SK-N-SH treated with all-trans-retinoic acid at 6 μM for 48 hours (cell line): ENCODE measurements at regions not wholly inside any gene's neighbourhood (a gene's known extent, or its start where the extent isn't known, plus 50 kb on each side); places are given as distances from the start of the nearest gene placed in this dataset.

Experiments
- ARNTL ChIP-seq: fragments of 450-650 bp; formaldehyde crosslinking; IDR thresholded peaks from 2 replicates; pipeline ENCODE4 v1.5.0; 2020; ENCODE audit warnings: low read depth, mild to moderate bottlenecking, moderate library complexity, borderline replicate concordance
- CSDC2 ChIP-seq: fragments of 250-450 bp; sonication (Bioruptor Pico); IDR thresholded peaks from 2 replicates; pipeline ENCODE4 v1.5.0; 2020; ENCODE audit warnings: mild to moderate bottlenecking, moderate library complexity
- CSRNP3 ChIP-seq: fragments of 250-450 bp; sonication (Bioruptor Pico); IDR thresholded peaks from 2 replicates; pipeline ENCODE4 v1.5.1; 2021; ENCODE audit warnings: mild to moderate bottlenecking, moderate library complexity
- OSR1 ChIP-seq: fragments of 250-450 bp; sonication (Bioruptor Pico); IDR thresholded peaks from 2 replicates; pipeline ENCODE4 v1.8.0; 2022; ENCODE audit warnings: moderate library complexity, mild to moderate bottlenecking, inconsistent platforms
- RARB ChIP-seq: fragments of 250-450 bp; sonication (Bioruptor Pico); IDR thresholded peaks from 2 replicates; pipeline ENCODE4 v1.8.0; 2021; ENCODE audit warnings: mild to moderate bottlenecking, moderate library complexity
- SNAI2 ChIP-seq: fragments of 250-450 bp; sonication (Bioruptor Pico); IDR thresholded peaks from 2 replicates; pipeline ENCODE4 v1.5.0; 2020; ENCODE audit warnings: mild to moderate bottlenecking, moderate library complexity
- TOX ChIP-seq: fragments of 250-450 bp; sonication (Bioruptor Pico); IDR thresholded peaks from 2 replicates; pipeline ENCODE4 v1.8.0; 2021; ENCODE audit warnings: mild to moderate bottlenecking, moderate library complexity, borderline replicate concordance
- TSHZ2 ChIP-seq: fragments of 250-450 bp; sonication (Bioruptor Pico); IDR thresholded peaks from 2 replicates; pipeline ENCODE4 v1.5.0; 2020; ENCODE audit warnings: mild to moderate bottlenecking, moderate library complexity
- ZC3H10 ChIP-seq: fragments of 250-450 bp; sonication (Bioruptor Pico); IDR thresholded peaks from 2 replicates; pipeline ENCODE4 v1.5.1; 2021; ENCODE audit warnings: mild to moderate bottlenecking, moderate library complexity
- ZFP30 ChIP-seq: fragments of 450-650 bp; formaldehyde crosslinking; IDR thresholded peaks from 2 replicates; pipeline ENCODE4 v1.5.0; 2022; ENCODE audit warnings: mild to moderate bottlenecking, moderate library complexity
- ZNF8 ChIP-seq: fragments of 450-650 bp; formaldehyde crosslinking; IDR thresholded peaks from 2 replicates; pipeline ENCODE4 v1.5.0; 2020; ENCODE audit warnings: mild to moderate bottlenecking, moderate library complexity
- TF ChIP-seq, protein P1 (sequence below): fragments of 250-450 bp; sonication (Bioruptor Pico); IDR thresholded peaks from 2 replicates; pipeline ENCODE4 v1.5.1; 2020; ENCODE audit warnings: low read depth, mild to moderate bottlenecking, moderate library complexity
- TF ChIP-seq, protein P2 (sequence below): fragments of 250-450 bp; sonication (Bioruptor Pico); IDR thresholded peaks from 2 replicates; pipeline ENCODE4 v1.8.0; 2020; ENCODE audit warnings: mild to moderate bottlenecking, moderate library complexity, borderline replicate concordance

DNA sequence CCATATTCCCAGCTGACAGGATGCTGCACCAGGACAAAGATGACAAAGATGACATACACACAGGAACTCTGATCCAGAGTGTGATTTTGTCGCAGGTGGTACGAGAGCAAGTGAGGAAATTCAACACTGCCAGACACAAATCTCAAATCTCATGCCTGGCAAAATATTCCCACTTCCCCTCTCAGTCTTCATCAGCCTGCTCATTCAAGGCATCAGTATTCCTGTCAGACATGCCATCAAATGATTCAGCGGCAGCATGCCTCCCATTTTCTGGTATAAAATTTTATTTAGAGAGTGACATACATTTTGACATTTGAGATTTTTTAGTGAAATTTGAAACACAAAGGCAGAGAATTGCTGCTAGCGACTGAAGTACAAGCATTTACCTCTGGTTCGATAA lies 228.1 kb upstream of the LMCD1 start:
- TF ChIP-seq ZC3H10 (CRISPR knock-in tag) (no peak), ZNF8 (CRISPR knock-in tag) (no peak), OSR1 (CRISPR knock-in tag) (no peak), SNAI2 (CRISPR knock-in tag) (no peak), ZFP30 (CRISPR knock-in tag) (no peak), CSDC2 (CRISPR knock-in tag) (no peak), TOX (CRISPR knock-in tag) (no peak), TSHZ2 (CRISPR knock-in tag) (no peak), ARNTL (CRISPR knock-in tag) (no peak), RARB (CRISPR knock-in tag) (no peak), CSRNP3 (CRISPR knock-in tag) (no peak)
- TF ChIP-seq, protein P1, sequence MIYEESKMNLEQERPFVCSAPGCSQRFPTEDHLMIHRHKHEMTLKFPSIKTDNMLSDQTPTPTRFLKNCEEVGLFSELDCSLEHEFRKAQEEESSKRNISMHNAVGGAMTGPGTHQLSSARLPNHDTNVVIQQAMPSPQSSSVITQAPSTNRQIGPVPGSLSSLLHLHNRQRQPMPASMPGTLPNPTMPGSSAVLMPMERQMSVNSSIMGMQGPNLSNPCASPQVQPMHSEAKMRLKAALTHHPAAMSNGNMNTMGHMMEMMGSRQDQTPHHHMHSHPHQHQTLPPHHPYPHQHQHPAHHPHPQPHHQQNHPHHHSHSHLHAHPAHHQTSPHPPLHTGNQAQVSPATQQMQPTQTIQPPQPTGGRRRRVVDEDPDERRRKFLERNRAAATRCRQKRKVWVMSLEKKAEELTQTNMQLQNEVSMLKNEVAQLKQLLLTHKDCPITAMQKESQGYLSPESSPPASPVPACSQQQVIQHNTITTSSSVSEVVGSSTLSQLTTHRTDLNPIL (CRISPR knock-in tag), result no peak
- TF ChIP-seq, protein P2, sequence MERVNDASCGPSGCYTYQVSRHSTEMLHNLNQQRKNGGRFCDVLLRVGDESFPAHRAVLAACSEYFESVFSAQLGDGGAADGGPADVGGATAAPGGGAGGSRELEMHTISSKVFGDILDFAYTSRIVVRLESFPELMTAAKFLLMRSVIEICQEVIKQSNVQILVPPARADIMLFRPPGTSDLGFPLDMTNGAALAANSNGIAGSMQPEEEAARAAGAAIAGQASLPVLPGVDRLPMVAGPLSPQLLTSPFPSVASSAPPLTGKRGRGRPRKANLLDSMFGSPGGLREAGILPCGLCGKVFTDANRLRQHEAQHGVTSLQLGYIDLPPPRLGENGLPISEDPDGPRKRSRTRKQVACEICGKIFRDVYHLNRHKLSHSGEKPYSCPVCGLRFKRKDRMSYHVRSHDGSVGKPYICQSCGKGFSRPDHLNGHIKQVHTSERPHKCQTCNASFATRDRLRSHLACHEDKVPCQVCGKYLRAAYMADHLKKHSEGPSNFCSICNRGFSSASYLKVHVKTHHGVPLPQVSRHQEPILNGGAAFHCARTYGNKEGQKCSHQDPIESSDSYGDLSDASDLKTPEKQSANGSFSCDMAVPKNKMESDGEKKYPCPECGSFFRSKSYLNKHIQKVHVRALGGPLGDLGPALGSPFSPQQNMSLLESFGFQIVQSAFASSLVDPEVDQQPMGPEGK (CRISPR knock-in tag), result no peak
